ENCODE measurements at regions not wholly inside any gene's neighbourhood (a gene's known extent, or its start where the extent isn't known, plus 50 kb on each side); places are given as distances from the start of the nearest gene placed in this dataset.
"Not testable (repeated sequence)": the region's sequence is repeated elsewhere in the genome, so short reads cannot be mapped to it uniquely, and the experiment has no call there.

DNA sequence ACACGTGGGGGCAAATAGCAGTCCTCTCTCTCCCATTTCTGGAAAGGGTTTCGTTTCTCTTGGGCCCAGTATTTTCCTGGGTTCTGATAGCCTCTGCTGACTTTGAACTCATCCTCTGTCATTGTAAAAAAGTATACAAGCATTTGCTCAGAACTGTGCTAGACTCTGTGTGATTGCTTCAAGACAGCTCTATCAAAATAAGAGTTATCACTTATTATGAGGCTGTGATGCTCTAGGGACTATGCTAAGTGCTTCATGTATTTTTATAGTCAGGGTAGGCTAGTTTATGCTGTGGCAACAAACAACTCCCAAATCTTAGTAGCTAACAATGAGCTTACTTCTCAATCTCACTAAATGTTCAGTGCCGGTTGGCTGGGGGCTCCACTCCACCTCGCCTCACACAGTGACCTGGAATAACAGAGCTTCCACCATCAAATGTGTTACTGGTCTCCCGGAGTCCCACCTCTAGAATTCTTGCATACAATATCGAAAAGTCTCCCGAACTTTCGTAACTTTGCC lies 110.8 kb upstream of the CDC42EP3 start:
- no peak for DNase-seq (ENCODE audit: low spot score)

DNA sequence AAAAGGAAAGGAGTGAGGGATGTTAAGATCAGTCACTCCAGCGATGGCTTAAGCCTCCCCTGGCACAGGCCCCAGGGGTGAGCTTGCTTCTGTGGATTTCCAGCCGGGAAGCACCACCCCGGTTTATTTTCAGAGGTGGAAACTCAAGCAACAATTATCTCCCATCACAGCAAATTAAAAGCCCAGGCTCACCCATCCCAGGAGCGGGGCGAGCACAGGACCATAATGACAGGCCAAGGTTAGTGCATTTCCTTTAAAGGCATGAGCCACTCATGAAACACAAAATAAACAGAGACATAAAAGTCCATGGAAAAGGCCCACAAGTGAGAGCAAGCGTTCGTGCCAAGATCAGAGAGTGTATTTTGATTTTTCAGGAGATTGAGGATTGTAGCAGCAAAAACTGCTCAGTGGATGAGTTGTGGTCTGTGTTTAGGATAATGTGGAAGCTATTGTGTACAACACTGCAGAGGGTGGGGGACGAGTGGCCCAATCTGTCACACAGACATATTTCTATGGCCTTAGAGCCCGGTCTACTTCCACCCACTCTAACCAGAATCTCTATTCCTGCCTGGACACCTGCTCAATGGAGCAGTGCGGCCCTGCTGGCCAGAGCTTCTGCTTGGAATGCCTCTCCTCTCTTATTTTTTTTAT lies 111.4 kb upstream of the CDC42EP3 start:
- DNase-seq (ENCODE audit: low spot score), result peak; percentile 46

DNA sequence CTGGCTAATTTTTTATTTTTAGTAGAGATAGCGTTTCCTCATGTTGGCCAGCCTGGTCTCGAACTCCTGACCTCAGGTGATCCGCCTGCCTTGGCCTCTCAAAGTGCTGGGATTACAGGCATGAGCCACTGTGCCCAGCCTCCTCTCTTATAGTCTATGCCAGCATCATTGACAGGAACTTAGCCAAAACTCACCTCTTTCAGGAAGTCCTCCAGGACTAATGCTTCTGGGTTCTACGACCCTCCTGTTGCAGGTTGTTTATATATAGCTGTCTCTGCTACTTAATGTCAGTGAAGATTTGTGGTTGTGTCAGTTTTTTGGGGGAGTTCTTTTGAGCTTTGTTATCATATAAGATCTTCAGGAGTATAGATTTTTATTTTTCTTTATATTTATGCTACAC lies 112.1 kb upstream of the CDC42EP3 start:
- no peak for DNase-seq (ENCODE audit: low spot score)

DNA sequence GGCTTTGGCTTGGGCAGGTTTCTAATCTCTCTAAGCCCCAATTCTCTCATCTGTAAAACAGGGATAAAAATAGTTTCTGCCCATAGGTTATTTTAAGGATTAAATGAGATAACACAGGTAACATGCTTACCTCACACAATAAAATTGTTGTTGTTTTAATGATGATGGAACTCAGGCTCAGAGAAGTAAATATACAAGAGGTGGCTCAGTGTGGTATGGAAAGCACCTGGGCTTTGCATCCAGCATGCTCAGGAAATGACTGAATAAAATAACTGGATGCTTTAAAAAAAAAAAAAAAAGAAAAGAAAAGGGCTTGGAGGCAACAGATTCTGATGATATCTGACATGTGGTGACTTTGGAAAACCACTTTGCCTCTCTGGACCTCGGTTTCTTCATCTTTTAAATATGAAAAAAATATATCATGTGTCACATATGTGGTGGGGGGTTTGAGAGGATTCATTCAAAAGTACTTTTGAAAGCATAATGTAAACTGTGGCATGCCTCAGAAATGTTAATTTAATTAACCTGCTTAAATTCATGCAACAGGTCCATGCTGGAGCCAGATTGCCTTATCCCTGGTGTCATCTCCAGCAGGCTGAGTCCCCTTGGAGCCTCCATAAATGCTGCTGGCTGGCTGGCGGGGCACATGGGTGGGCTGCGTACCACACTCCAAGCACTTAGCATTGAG lies 112.8 kb upstream of the CDC42EP3 start:
- no peak for DNase-seq (ENCODE audit: low spot score)

DNA sequence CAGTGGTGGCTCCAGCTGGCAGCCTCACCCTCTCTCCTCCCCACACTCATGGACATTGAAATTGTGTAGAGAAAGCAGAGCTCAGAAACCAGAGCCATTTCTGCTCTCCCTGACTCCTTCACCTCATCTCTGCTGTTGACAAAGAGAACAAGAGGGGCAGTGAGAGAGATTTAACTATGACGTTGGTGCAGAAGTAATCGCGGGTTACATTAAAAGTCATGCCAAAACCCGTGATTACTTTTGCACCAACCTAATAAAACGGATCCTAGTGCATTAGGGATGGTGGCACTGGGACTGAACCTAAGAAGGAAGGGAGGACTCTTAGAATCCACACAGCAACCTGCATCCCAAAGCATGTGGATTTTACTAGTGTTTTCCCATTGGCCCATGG lies 113.3 kb upstream of the CDC42EP3 start:
- DNase-seq (ENCODE audit: low spot score), result no peak

DNA sequence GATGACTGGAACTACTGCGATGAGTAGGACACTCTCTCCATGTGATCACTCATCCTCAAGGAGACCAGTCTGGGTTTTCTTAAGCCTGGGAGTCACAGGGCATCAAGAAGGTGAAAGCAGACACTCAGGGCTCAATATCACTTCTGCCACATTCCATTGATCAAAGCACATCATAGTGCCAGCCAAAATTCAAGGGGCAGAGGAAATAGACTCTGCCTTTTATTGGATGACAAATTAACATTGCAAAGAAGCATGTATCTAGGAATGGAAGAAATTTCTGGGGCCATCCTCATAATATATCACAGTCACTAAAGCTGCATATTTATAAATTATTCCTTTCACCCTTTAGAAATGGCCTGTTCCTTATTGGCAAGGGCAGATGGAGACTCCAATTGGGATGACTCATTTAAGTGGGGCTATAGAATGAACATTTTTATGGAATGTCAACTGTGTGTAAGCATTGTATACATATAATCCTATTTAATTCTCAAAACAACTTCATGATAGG lies 114.8 kb upstream of the CDC42EP3 start:
- DNase-seq (ENCODE audit: low spot score), result no peak

DNA sequence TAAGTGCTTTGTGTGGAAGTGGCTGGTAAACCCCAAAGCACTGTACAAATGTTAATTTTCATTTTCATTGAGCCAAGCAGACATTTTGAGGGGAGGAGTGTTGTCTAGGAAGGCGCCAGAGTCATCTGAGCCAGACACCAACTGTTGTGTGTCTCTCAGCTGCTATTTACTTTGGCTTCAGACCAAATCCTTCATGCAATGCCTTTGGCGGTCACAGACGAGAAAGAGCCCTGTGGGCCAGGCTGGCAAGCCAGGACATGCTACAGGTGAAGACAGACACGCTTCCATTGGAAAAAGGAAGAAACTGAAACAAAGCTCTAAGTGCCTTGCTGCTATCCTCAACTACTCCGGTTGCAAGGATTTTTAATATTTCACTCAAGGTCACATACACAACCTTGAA lies 115.4 kb upstream of the CDC42EP3 start:
- peak; percentile 48 for DNase-seq (ENCODE audit: low spot score)

DNA sequence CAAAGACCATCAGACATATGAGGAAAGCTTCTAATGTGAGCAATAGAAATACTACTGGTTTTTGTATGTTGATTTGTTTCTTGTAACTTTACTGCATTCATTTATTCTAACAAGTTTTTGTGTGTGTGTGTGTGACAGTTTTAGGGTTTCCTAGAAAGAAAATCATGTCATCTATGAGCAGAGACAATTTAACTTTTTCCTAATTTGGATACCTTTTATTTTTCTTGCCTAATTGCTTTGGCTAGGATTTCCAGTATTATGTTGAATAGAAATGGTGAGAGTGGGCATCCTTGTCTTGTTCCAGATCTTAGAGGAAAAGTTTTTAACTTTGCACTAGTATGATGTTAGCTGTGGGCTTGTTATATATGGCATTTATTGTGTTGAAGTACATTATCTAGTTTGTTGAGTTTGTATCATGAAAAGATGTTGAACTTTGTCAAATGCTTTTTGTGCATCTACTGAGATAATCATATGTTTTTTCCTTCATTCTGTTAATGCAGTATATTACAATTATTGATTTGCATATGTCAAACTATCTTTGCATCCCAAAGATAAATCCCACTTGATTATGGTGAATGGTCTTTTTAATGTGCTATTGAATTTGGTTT lies 117.3 kb upstream of the CDC42EP3 start:
- no peak for DNase-seq (ENCODE audit: low spot score)

DNA sequence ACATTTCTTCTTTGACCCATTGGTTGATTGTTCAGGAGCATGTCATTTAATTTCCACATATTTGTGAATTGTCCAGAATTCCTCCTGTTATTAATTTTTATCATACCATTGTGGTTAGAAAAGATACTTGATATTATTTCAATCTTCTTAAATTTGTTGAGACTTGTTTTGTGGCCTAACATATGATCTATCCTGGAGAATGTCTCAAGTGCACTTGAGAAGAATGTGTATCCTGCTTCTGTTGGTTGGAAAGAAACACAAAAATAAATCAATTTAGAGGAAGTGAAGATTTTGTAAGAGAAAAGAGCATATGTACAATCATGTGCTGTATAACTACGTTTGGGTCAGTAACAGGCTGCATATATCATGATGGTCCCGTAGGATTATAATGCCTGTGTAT lies 118.6 kb upstream of the CDC42EP3 start:
- DNase-seq (ENCODE audit: low spot score), result no peak

DNA sequence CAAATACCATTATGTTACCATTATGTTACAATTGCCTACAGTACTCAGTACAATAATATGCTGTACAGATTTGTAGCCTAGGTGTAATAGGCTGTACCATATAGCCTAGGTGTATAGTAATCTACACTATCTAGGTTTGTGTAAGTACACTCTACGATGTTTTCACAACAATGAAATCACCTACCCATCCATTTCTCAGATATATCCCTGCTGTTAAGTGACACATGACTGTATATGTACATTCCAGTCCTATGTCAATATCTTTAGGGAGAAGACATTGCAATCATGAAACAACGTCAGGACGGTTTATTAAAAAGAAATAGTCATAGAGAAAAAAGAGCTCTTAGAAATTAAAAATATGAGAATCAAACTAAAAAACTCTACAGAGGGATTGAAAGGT lies 119.0 kb upstream of the CDC42EP3 start:
- DNase-seq (ENCODE audit: low spot score), result no peak

DNA sequence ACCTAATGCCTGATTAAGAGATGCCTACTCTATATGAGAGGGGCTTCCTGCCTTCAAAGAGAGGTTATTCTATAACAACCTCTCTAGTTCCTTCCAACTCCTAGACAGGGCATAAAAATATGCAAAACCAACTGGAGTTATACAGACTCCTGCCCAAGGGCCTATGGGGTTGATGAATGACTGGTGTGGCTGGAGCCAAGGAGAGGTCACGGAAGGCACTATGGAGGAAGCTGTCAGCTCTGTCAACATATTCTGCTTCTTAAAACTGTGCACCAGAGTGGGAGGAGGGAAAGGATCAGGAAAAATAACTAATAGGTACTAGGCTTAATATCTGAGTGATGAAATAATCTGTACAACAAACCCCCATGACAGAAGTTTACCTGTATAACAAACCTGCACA lies 120.9 kb upstream of the CDC42EP3 start:
- DNase-seq (ENCODE audit: low spot score), result no peak

DNA sequence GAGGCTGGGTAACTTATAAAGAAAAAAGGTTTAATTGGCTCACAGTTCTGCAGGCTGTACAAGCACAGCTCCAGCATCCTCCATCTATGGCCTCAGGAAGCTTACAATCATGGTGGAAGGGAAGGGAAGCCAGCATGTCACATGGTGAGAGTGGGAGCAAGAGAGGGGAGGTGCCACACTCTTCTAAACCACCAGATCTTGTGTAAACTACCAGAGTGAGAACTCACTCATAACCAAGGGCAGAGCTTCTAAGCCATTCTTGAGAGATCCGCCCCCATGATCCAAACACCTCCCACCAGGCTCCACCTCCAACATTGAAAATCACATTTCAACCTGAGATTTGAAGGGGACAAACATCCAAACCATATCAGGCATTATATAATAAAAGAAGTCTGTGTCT lies 121.6 kb upstream of the CDC42EP3 start:
- DNase-seq (ENCODE audit: low spot score), result no peak

DNA sequence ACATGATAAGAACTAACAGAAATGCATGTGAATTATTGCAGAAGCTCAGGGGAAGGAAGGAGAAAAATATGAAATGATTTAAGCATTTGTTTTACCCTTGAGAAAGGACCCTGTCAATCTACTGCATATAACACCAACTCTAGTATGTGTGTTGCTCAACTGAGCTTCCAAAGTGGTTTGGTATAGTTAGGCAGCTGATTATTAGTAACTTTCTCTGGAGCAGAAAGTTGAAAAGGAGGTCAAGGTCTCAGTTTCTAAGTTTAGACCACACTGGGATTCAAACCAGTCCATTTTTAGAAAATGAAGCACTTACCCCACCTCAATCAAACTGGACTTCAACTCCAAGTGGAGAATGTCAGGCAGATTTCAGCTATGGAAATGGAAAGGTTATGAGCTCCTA lies 123.3 kb upstream of the CDC42EP3 start:
- no peak for DNase-seq (ENCODE audit: low spot score)

DNA sequence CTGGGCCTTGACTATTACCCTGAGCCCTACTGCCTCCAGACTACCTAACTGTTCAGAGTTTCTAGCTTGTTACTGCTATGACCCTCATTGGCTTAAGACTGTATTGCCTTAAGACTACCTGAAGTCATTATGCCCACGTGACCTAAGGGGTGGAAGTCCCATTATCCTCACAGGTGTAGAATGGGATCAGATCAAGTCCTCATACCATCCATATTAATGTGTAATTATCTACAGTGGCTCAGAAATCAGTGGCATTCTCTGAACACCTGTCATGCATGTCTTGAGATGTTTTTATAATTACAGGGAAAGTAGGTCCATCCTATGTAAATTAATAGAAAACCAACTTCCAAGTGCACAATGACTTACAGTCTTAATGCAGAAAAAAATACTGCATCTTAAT lies 124.0 kb upstream of the CDC42EP3 start:
- DNase-seq (ENCODE audit: low spot score), result no peak

DNA sequence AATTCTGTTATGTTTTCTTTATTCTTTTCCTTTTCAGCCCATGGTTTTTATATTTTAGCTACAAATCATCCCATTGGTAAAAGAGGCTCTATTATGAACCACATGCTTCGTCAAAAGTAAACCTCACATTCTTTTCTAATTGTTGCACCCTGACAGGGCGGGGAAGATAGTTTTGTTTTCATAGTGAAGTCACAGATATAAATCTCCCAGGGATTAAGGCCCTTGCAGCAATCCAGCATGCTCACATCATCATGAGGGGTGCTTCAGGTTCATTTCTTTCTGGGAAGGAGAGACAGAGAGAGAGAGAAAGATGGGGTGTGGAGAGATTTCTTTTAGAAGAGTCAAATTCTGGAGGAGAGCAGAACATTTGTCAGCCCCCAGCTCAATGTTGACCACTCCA lies 124.5 kb upstream of the CDC42EP3 start:
- no peak for DNase-seq (ENCODE audit: low spot score)

DNA sequence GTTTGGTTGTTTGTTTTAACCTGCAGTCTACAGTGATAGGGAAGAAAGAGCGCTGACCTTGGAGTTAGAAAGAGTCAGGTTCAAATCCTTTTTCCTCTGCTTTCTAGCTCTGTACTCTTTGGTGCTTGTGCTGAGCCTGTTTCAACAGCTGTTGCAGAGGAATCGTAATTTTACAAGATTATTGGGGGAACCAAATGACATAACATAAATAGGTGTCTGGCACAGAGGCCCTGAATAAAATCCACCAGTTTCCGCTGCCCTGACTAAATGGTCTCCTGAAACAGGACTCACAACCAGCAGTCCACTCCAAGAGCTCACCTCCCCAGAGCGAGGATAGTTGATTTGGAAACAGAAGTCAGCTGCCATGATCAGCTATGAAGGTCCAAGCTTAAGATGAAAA lies 125.0 kb upstream of the CDC42EP3 start:
- no peak for DNase-seq (ENCODE audit: low spot score)

DNA sequence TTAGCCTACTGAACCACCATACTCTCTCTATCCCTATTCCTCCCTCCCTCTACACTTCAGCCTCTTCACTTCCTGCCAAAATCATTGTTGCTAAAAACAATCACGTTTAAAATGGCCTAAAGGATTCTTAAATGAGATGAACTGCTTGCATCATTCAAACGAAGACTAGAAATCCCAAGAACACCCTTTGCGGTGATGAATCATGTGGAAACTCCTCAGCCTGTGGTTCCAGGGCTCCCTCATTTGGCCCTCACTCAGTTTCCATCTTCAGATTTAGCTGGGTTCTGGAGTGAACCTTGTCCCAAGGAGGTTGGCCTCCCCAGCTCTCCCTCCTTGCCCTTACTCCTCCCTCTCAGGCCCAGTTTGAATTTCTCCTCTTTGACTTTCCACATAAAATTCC lies 125.6 kb upstream of the CDC42EP3 start:
- DNase-seq (ENCODE audit: low spot score), result no peak

DNA sequence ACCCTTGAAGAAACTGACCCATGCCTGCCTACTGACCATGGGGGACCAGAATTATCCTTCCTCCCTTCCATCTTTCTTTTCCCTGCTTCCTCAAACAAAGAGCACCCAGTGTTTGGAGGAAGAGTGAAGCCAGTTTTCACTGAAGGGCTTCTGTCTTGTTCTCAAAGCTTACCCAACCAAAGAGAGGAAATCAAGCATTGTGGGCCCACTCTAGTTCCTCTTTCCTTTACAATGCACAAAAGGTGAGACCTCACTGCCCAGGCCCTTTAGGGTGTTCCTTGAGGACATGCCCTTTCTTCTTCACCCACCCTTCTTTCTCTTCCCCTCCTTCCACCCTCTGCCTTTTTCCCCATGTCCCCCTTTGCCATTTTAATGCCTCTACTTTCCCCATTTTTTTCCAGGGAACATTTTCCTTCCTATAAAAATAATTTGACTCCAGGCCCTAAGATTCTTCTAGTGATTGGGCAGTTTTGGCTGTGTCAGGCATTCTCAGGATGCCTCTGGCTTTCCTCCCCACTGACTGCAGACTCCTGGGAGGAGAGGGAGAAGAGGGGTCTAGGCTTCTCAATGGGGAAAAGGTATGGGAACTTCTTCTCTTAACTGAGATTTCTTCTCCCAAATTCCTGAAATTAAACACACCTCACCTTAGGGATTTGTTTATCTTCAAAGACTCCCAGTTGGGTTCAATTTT lies 126.6 kb upstream of the RMDN2 start:
- no peak for DNase-seq (ENCODE audit: low spot score)

DNA sequence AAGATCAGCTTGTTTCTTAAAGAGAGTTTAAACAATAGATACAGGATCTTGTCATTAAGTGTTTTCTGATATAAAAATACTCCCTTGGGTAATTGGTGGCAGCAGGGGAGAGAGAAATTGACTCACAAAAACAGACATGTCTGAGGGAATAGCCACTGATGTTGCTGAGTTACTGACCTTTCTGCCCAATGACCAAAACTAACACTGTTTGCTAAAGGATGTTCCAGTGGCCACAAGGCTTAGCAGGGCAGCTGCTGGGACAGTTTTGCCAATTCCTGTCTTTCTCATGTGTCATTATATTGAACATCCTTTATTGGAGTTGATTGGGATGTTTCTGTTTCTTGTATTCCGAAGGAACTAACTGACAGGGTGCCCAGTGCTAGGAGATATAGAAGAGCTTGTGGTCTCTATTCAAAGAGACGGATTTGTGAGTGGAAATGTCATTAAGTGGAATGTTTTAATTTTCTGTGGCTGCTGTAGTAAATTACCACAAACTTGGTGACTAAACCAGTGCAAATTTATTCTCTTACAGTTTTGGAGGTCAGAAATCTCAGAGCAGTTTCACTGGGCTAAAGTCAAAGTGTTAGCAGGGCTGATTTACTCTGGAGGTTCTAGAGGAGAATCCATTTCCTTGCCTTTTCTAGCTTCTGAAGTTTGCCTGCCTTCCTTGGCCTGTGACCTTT lies 124.8 kb upstream of the RMDN2 start:
- no peak for DNase-seq (ENCODE audit: low spot score)

DNA sequence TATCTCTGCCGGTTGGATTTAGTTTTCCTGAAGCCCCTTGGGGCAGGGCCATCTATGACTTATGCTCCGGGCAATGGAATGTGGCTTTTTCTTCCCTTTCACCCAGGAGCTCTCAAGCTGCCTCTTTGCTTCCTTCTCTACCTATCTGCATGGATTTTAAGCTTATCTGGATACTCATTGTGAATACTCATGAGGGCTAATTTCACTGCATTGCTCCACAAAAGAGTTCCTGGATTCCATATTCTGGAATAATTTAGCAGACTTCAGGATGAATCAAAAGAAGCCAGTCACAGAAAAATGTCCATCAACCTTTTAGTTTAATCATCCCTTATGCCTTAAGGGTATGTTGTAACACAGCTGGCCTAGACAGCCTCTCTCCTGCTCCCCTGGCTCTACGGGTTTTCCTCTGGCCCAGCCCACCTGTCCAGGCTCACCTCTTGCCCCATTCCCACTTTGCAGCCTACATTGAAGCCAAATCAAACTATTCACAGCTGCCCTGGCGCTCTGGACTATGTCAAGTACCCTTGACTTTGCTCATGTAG lies 122.8 kb upstream of the RMDN2 start:
- no peak for DNase-seq (ENCODE audit: low spot score)

DNA sequence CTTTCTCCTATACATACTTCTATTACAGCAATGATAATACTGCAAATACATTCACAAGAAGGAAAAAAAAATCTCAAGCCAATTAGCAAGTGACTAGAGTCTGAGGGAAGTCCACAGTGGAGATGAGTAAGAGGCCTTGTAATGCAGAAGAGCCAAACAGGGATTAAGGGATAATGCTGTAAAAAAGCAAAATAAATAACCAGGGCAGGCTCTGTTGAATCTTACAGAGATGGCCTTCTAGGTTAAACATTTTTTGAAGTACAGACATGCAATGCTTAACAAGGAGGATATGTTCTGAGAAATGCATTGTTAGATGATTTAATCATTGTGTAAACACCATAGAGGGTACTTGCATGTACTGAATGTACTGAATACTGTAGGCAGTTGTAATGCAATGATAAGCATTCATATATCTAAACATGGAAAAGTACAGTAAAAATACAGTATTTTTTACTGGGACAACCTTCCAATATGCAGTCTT lies 122.1 kb upstream of the RMDN2 start:
- DNase-seq (ENCODE audit: low spot score), result no peak

DNA sequence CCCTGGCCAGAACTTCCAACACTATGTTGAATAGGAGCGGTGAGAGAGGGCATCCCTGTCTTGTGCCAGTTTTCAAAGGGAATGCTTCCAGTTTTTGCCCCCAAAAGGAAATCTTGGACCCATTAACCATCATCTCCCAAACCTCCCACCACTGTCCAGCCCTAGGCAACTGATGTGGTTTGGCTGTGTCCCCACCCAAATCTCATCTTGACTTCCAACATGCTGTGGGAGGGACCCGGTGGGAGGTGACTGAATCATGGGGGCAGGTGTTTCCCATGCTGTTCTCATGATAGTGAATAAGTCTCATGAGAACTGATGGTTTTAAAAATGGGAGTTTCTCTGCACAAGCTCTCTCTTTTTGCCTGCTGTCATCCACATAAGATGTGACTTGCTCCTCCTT lies 119.1 kb upstream of the RMDN2 start:
- not testable (repeated sequence) for DNase-seq (ENCODE audit: low spot score)

Data from D341Med (cell line).